Endothelial cell (in vitro differentiated cells): ENCODE measurements at regions not wholly inside any gene's neighbourhood (a gene's known extent, or its start where the extent isn't known, plus 50 kb on each side); places are given as distances from the start of the nearest gene placed in this dataset.

Experiments used
- DNase-seq: peaks from one replicate; pipeline ENCODE4 v3.0.0; 2021; ENCODE audit warnings: low spot score
- H3K27ac Mint-ChIP-seq: one replicate; pipeline ENCODE4 v1.8.0; 2021; ENCODE audit warnings: mixed read lengths, inconsistent platforms; ENCODE audit not compliant: unreplicated experiment
- H3K27me3 Mint-ChIP-seq: one replicate; pipeline ENCODE4 v1.8.0; 2021; ENCODE audit warnings: mild to moderate bottlenecking, moderate library complexity, mixed read lengths, inconsistent platforms; ENCODE audit not compliant: unreplicated experiment
- H3K36me3 Mint-ChIP-seq: one replicate; pipeline ENCODE4 v1.8.0; 2021; ENCODE audit warnings: mild to moderate bottlenecking, low read depth, mixed read lengths, inconsistent platforms; ENCODE audit not compliant: unreplicated experiment
- H3K4me1 Mint-ChIP-seq: one replicate; pipeline ENCODE4 v1.8.0; 2021; ENCODE audit warnings: mild to moderate bottlenecking, mixed read lengths, inconsistent platforms; ENCODE audit not compliant: unreplicated experiment
- H3K4me3 Mint-ChIP-seq: one replicate; pipeline ENCODE4 v1.8.0; 2021; ENCODE audit warnings: mild to moderate bottlenecking, mixed read lengths, inconsistent platforms; ENCODE audit not compliant: unreplicated experiment
- H3K9me3 Mint-ChIP-seq: one replicate; pipeline ENCODE4 v1.8.0; 2021; ENCODE audit warnings: mixed read lengths, inconsistent platforms; ENCODE audit not compliant: unreplicated experiment
- CTCF ChIP-seq: fragments of 200-600 bp; sonication (generic); IDR thresholded peaks from one replicate; pipeline ENCODE4 v1.5.0; 2021; ENCODE audit warnings: antibody characterized with exemption; ENCODE audit not compliant: unreplicated experiment

GRCh38 chr13:105929505-105929904 is 606.0 kb downstream of the EFNB2 start:
- no peak for DNase-seq
- no peak for TF ChIP-seq CTCF
- Mint-ChIP-seq H3K4me1 (no peaks in the 10 kb centered on the region), H3K27me3 (no peaks in the 10 kb centered on the region), H3K36me3 (no peaks in the 10 kb centered on the region), H3K9me3 (no peaks in the 10 kb centered on the region), H3K4me3 (no peak overlapping the region), H3K27ac (no peak overlapping the region)

- no peaks in the 10 kb centered on the region for H3K4me1 Mint-ChIP-seq
- no peak for TF ChIP-seq CTCF
- no peak for DNase-seq
- H3K9me3 Mint-ChIP-seq: no peaks in the 10 kb centered on the region
- H3K27ac Mint-ChIP-seq: no peak overlapping the region
- no peak overlapping the region for H3K4me3 Mint-ChIP-seq
- no peaks in the 10 kb centered on the region for H3K36me3 Mint-ChIP-seq
- H3K27me3 Mint-ChIP-seq: no peaks in the 10 kb centered on the region
Observed at GRCh38 chr13:105928901-105929300, 606.6 kb downstream of the EFNB2 start.

GRCh38 chr13:105928048-105928447 is 607.4 kb downstream of the EFNB2 start:
- H3K9me3 Mint-ChIP-seq: no peaks in the 10 kb centered on the region
- no peaks in the 10 kb centered on the region for H3K4me1 Mint-ChIP-seq
- H3K27ac Mint-ChIP-seq: no peak overlapping the region
- DNase-seq: no peak
- H3K4me3 Mint-ChIP-seq: no peak overlapping the region
- no peak for TF ChIP-seq CTCF
- no peaks in the 10 kb centered on the region for H3K27me3 Mint-ChIP-seq
- H3K36me3 Mint-ChIP-seq: no peaks in the 10 kb centered on the region

GRCh38 chr13:105925496-105925895 is 610.0 kb downstream of the EFNB2 start:
- DNase-seq: no peak
- no peak for TF ChIP-seq CTCF
- H3K9me3 Mint-ChIP-seq: no peaks in the 10 kb centered on the region

GRCh38 chr13:105921711-105922110 is 613.8 kb downstream of the EFNB2 start:
- no peak for TF ChIP-seq CTCF
- Mint-ChIP-seq H3K9me3 (no peaks in the 10 kb centered on the region), H3K4me3 (no peak overlapping the region)

More at GRCh38 chr13:105925496-105925895, 610.0 kb downstream of the EFNB2 start:
- no peak overlapping the region for H3K4me3 Mint-ChIP-seq
- H3K36me3 Mint-ChIP-seq: no peaks in the 10 kb centered on the region
- peaks cover 3% of the 10 kb centered on the region for H3K27me3 Mint-ChIP-seq
- H3K4me1 Mint-ChIP-seq: no peaks in the 10 kb centered on the region
- no peak overlapping the region for H3K27ac Mint-ChIP-seq

More at GRCh38 chr13:105921711-105922110, 613.8 kb downstream of the EFNB2 start:
- DNase-seq: no peak
- Mint-ChIP-seq H3K27me3 (peaks cover 3% of the 10 kb centered on the region), H3K4me1 (no peaks in the 10 kb centered on the region), H3K36me3 (no peaks in the 10 kb centered on the region), H3K27ac (no peak overlapping the region)
